Liver (tissue), 8 donors: ENCODE measurements at regions not wholly inside any gene's neighbourhood (a gene's known extent, or its start where the extent isn't known, plus 50 kb on each side); places are given as distances from the start of the nearest gene placed in this dataset.

Experiments used
- DNase-seq: peaks from one replicate; pipeline ENCODE4 v3.0.0-alpha.2; 2017; ENCODE audit warnings: low spot score
- H3K27ac ChIP-seq, 2 donors: one replicate each; pipeline ENCODE4 v1.7.0; 2013; ENCODE audit warnings: inconsistent platforms in 2 of 2, low read length in 2 of 2, control low read depth in 1 of 2, low read depth in 1 of 2, mild to moderate bottlenecking in 1 of 2
- H3K27me3 ChIP-seq, 4 donors: one replicate each; pipeline versions ENCODE4 v1.6.1 to v1.7.0; 2013; ENCODE audit warnings: low read length in 3 of 4, inconsistent platforms in 1 of 4, mild to moderate bottlenecking in 1 of 4, moderate library complexity in 1 of 4; ENCODE audit not compliant: control insufficient read depth in 4 of 4, insufficient read depth in 4 of 4
- H3K36me3 ChIP-seq, 4 donors: one replicate each; pipeline versions ENCODE4 v1.6.1 to v1.7.0; 2013; ENCODE audit warnings: low read length in 3 of 4, mild to moderate bottlenecking in 3 of 4, low read depth in 1 of 4, moderate library complexity in 1 of 4; ENCODE audit not compliant: control insufficient read depth in 4 of 4, insufficient read depth in 3 of 4
- H3K4me1 ChIP-seq, 4 donors: one replicate each; pipeline versions ENCODE4 v1.6.1 to v1.7.0; 2013; ENCODE audit warnings: low read length in 3 of 4, mild to moderate bottlenecking in 3 of 4, moderate library complexity in 1 of 4; ENCODE audit not compliant: control insufficient read depth in 4 of 4, insufficient read depth in 4 of 4
- H3K4me3 ChIP-seq, 3 donors: one replicate each; pipeline versions ENCODE4 v1.6.1 to v1.7.0; 2013; ENCODE audit warnings: low read length in 3 of 3, control low read depth in 1 of 3, low read depth in 1 of 3, mild to moderate bottlenecking in 1 of 3
- H3K9ac ChIP-seq, 2 donors: one replicate each; pipeline ENCODE4 v1.7.0; 2013; ENCODE audit warnings: low read length in 2 of 2, mild to moderate bottlenecking in 2 of 2, moderate library complexity in 2 of 2, control low read depth in 1 of 2, low read depth in 1 of 2
- H3K9me3 ChIP-seq, 4 donors: one replicate each; pipeline versions ENCODE4 v1.6.1 to v1.7.0; 2013; ENCODE audit warnings: low read length in 3 of 4; ENCODE audit not compliant: control insufficient read depth in 4 of 4
- ATF3 ChIP-seq: IDR thresholded peaks from 2 replicates; pipeline ENCODE4 v1.6.1; 2016; ENCODE audit warnings: antibody characterized with exemption
- CTCF ChIP-seq: fragments of 150-350 bp; IDR thresholded peaks from 2 replicates; pipeline ENCODE4 v1.5.1; 2017; ENCODE audit warnings: improper control_type of control experiment, low read depth, low read length; ENCODE audit not compliant: missing input control
- EGR1 ChIP-seq, 2 donors: IDR thresholded peaks; 2 replicates each; pipeline ENCODE4 v1.6.1; 2016 to 2018; ENCODE audit warnings: antibody characterized with exemption in 2 of 2, low read depth in 2 of 2
- FOXA1 ChIP-seq: IDR thresholded peaks from 2 replicates; pipeline ENCODE4 v1.6.1; 2016; ENCODE audit warnings: antibody characterized with exemption
- FOXA2 ChIP-seq: IDR thresholded peaks from 2 replicates; pipeline ENCODE4 v1.6.1; 2016; ENCODE audit warnings: antibody characterized with exemption
- GABPA ChIP-seq, 2 donors: IDR thresholded peaks in 1 of 2; conservative IDR thresholded peaks in 1 of 2; 2 replicates each; pipeline ENCODE4 v1.6.1; 2016; ENCODE audit warnings: antibody characterized with exemption in 2 of 2, mild to moderate bottlenecking in 1 of 2, moderate library complexity in 1 of 2
- HNF4A ChIP-seq, 2 donors: conservative IDR thresholded peaks; 2 replicates each; pipeline ENCODE4 v1.6.1; 2016; ENCODE audit warnings: antibody characterized with exemption in 2 of 2, mild to moderate bottlenecking in 2 of 2
- HNF4G ChIP-seq: IDR thresholded peaks from 2 replicates; pipeline ENCODE4 v1.6.1; 2016; ENCODE audit warnings: antibody characterized with exemption
- JUND ChIP-seq, 2 donors: IDR thresholded peaks; 2 replicates each; pipeline ENCODE4 v1.6.1; 2016; ENCODE audit warnings: antibody characterized with exemption in 2 of 2
- MAX ChIP-seq: IDR thresholded peaks from 2 replicates; pipeline ENCODE4 v1.6.1; 2016; ENCODE audit warnings: antibody characterized with exemption
- NR2F2 ChIP-seq: IDR thresholded peaks from 2 replicates; pipeline ENCODE4 v1.6.1; 2016; ENCODE audit warnings: antibody characterized with exemption
- RAD21 ChIP-seq, 2 donors: IDR thresholded peaks; 2 replicates each; pipeline ENCODE4 v1.6.1; 2016; ENCODE audit warnings: antibody characterized with exemption in 2 of 2, mild to moderate bottlenecking in 2 of 2
- REST ChIP-seq: IDR thresholded peaks from 2 replicates; pipeline ENCODE4 v1.6.1; 2016; ENCODE audit warnings: antibody characterized with exemption, mild to moderate bottlenecking
- RXRA ChIP-seq, 2 donors: IDR thresholded peaks; 2 replicates each; pipeline ENCODE4 v1.6.1; 2017 to 2018; ENCODE audit warnings: antibody characterized with exemption in 2 of 2, mild to moderate bottlenecking in 1 of 2
- SP1 ChIP-seq: IDR thresholded peaks from 2 replicates; pipeline ENCODE4 v1.6.1; 2018; ENCODE audit warnings: antibody characterized with exemption, mild to moderate bottlenecking
- TAF1 ChIP-seq: conservative IDR thresholded peaks from 2 replicates; pipeline ENCODE4 v1.6.1; 2016; ENCODE audit warnings: antibody characterized with exemption, mild to moderate bottlenecking
- YY1 ChIP-seq: IDR thresholded peaks from 2 replicates; pipeline ENCODE4 v1.6.1; 2016; ENCODE audit warnings: antibody characterized with exemption, mild to moderate bottlenecking
- ZBTB33 ChIP-seq: IDR thresholded peaks from 2 replicates; pipeline ENCODE4 v1.6.1; 2016; ENCODE audit warnings: antibody characterized with exemption
- WGBS: extraction: QIAGEN DNeasy Blood & Tissue Kit; methylation state at CpG from one replicate; pipeline ENCODE4 v1.1.7; 2013; 5-methylcytosine and 5-hydroxymethylcytosine counted together
- donor health status: healthy.
- donor health status: healthy.
- donor health status: healthy.
- donor health status: healthy.
- donor health status: healthy.

- TF ChIP-seq GABPA (IDR thresholded peaks at IDR 0.05 in 1 of 2, conservative IDR thresholded peaks at IDR 0.05 in 1 of 2): no peak
- no peak for TF ChIP-seq TAF1
- no peak for TF ChIP-seq NR2F2
- TF ChIP-seq JUND (IDR thresholded peaks at IDR 0.05): no peak
- no peak for TF ChIP-seq HNF4A (conservative IDR thresholded peaks at IDR 0.05)
- no peak for TF ChIP-seq YY1
- no peak for TF ChIP-seq SP1
Observed at GRCh38 chr3:161748049-161748448, 251.4 kb downstream of the OTOL1 start (continued).

- no peaks in the 10 kb centered on the region for H3K27me3 ChIP-seq
- H3K9me3 ChIP-seq: no peaks in the 10 kb centered on the region
- 79% methylated on average over 3 of the region's 3 CpGs for WGBS
- TF ChIP-seq HNF4A (conservative IDR thresholded peaks at IDR 0.05) (no peak), YY1 (no peak), SP1 (no peak), RXRA (IDR thresholded peaks at IDR 0.05) (no peak)
- no peak for DNase-seq
- no peaks in the 10 kb centered on the region for H3K36me3 ChIP-seq
- no peak overlapping the region for H3K27ac ChIP-seq
- H3K9ac ChIP-seq: no peak overlapping the region
- no peaks in the 10 kb centered on the region for H3K4me1 ChIP-seq
- no peak overlapping the region for H3K4me3 ChIP-seq
Observed at GRCh38 chr3:161754420-161755053, 257.9 kb downstream of the OTOL1 start.

GRCh38 chr3:161759444-161759843 is 262.8 kb downstream of the OTOL1 start:
- Histone ChIP-seq H3K36me3 (no peaks in the 10 kb centered on the region), H3K4me1 (no peaks in the 10 kb centered on the region), H3K27me3 (no peaks in the 10 kb centered on the region), H3K27ac (no peak overlapping the region), H3K9ac (no peak overlapping the region), H3K4me3 (no peak overlapping the region), H3K9me3 (no peaks in the 10 kb centered on the region)
- TF ChIP-seq GABPA (IDR thresholded peaks at IDR 0.05 in 1 of 2, conservative IDR thresholded peaks at IDR 0.05 in 1 of 2) (no peak), TAF1 (no peak)
- no peak for DNase-seq
- 62% methylated on average over 2 of the region's 2 CpGs for WGBS

GRCh38 chr3:161766331-161766730 is 269.7 kb downstream of the OTOL1 start:
- DNase-seq: no peak
- no peak overlapping the region for H3K27ac ChIP-seq
- no peaks in the 10 kb centered on the region for H3K9me3 ChIP-seq
- H3K36me3 ChIP-seq: no peaks in the 10 kb centered on the region
- WGBS: 80% methylated on average over 3 of the region's 3 CpGs
- H3K27me3 ChIP-seq: no peaks in the 10 kb centered on the region
- no peak overlapping the region for H3K9ac ChIP-seq
- H3K4me1 ChIP-seq: no peaks in the 10 kb centered on the region
- TF ChIP-seq CTCF: no peak
- TF ChIP-seq FOXA2: no peak
- no peak for TF ChIP-seq ATF3
- TF ChIP-seq FOXA1: no peak
- TF ChIP-seq RXRA (IDR thresholded peaks at IDR 0.05): no peak
- no peak for TF ChIP-seq SP1
- no peak for TF ChIP-seq NR2F2
- no peak for TF ChIP-seq ZBTB33
- TF ChIP-seq HNF4G: no peak
- TF ChIP-seq EGR1 (IDR thresholded peaks at IDR 0.05; ENCODE audit: low read depth in 2 of 2): no peak
- no peak for TF ChIP-seq JUND (IDR thresholded peaks at IDR 0.05)
- TF ChIP-seq HNF4A (conservative IDR thresholded peaks at IDR 0.05): no peak
- TF ChIP-seq TAF1: no peak
- TF ChIP-seq MAX: no peak
- no peak for TF ChIP-seq RAD21 (IDR thresholded peaks at IDR 0.05)
- TF ChIP-seq GABPA (IDR thresholded peaks at IDR 0.05 in 1 of 2, conservative IDR thresholded peaks at IDR 0.05 in 1 of 2): no peak
- TF ChIP-seq REST: no peak
- TF ChIP-seq YY1: no peak
- no peak overlapping the region for H3K4me3 ChIP-seq
